AG04450 (cell line): ENCODE measurements at regions not wholly inside any gene's neighbourhood (a gene's known extent, or its start where the extent isn't known, plus 50 kb on each side); places are given as distances from the start of the nearest gene placed in this dataset.

Experiments
- CTCF ChIA-PET: fragments of 300-600, 350-600 bp; formaldehyde crosslinking; extraction: SDS; loops from one replicate; lab custom pipeline; 2022; ENCODE audit warnings: antibody characterized with exemption, inconsistent platforms; lab: Charles Lee
- POLR2A ChIA-PET: fragments of 350-600 bp; formaldehyde crosslinking; extraction: SDS; loops from one replicate; lab custom pipeline; 2021; ENCODE audit warnings: antibody characterized with exemption, inconsistent platforms; lab: Yijun Ruan, JAX
- DNase-seq: peaks from one replicate; pipeline ENCODE4 v3.0.0-alpha.2; 2011; ENCODE audit warnings: low read depth, low spot score
- H3K27ac ChIP-seq: one replicate; pipeline ENCODE4 v1.5.1; 2012; ENCODE audit warnings: low read depth, low read length, control low read depth
- H3K27me3 ChIP-seq: one replicate; pipeline ENCODE4 v1.6.0; 2012; ENCODE audit warnings: low read length; ENCODE audit not compliant: control insufficient read depth, insufficient read depth
- H3K4me3 ChIP-seq: 2 replicates; pipeline ENCODE4 v1.5.1; 2011; ENCODE audit warnings: mild to moderate bottlenecking, low read depth, low read length, control low read depth
- H3K9me3 ChIP-seq: 2 replicates; pipeline ENCODE4 v1.5.1; 2012; ENCODE audit warnings: low read length; ENCODE audit not compliant: control insufficient read depth, insufficient read depth
- CTCF ChIP-seq: IDR thresholded peaks from 2 replicates; pipeline ENCODE4 v1.5.1; 2011; ENCODE audit warnings: low read depth, low read length, control low read depth, inconsistent platforms

GRCh38 chr9:134230942-134231325 lies 66.6 kb upstream of the RNU6ATAC start:
- Histone ChIP-seq H3K27ac (no peak overlapping the region), H3K4me3 (no peak overlapping the region), H3K9me3 (no peaks in the 10 kb centered on the region; the same call in 1 of the 2 replicates), H3K27me3 (peaks cover 25% of the 10 kb centered on the region)
- ChIA-PET POLR2A (no interaction called here), CTCF (no interaction called here)
- no peak for DNase-seq
- TF ChIP-seq CTCF, result no peak

- Histone ChIP-seq H3K27me3 (peaks cover 24% of the 10 kb centered on the region), H3K27ac (no peak overlapping the region), H3K9me3 (no peaks in the 10 kb centered on the region; the same call in 1 of the 2 replicates), H3K4me3 (no peak overlapping the region)
- POLR2A ChIA-PET, result no interaction called here
- no peak for DNase-seq
- CTCF ChIA-PET, result no interaction called here
- TF ChIP-seq CTCF, result no peak
Measured at GRCh38 chr9:134231330-134231745, 67.0 kb upstream of the RNU6ATAC start.

- no peak overlapping the region for H3K4me3 ChIP-seq
- CTCF ChIA-PET, result interaction anchor here (1.3 kb wide), 1 partner anchor 86 kb away, joined by 3 read pairs; no protein-coding TSS in a partner anchor
- no peak overlapping the region for H3K27ac ChIP-seq
- no peak for TF ChIP-seq CTCF
- no peak for DNase-seq
- POLR2A ChIA-PET, result no interaction called here
- peaks cover 22% of the 10 kb centered on the region for H3K27me3 ChIP-seq
- no peaks in the 10 kb centered on the region; the same call in 1 of the 2 replicates for H3K9me3 ChIP-seq
Measured at GRCh38 chr9:134231767-134232166, 67.4 kb upstream of the RNU6ATAC start.

- Histone ChIP-seq H3K27ac (no peak overlapping the region), H3K9me3 (no peaks in the 10 kb centered on the region; the same call in 1 of the 2 replicates), H3K27me3 (peaks cover 19% of the 10 kb centered on the region), H3K4me3 (no peak overlapping the region)
- CTCF ChIA-PET, result interaction anchor here (1.3 kb wide), 1 partner anchor 85 kb away, joined by 3 read pairs; no protein-coding TSS in a partner anchor
- no peak for TF ChIP-seq CTCF
- DNase-seq, result no peak
- POLR2A ChIA-PET, result no interaction called here
Measured at GRCh38 chr9:134233022-134233421, 68.7 kb upstream of the RNU6ATAC start.

GRCh38 chr9:134234001-134234660 lies 69.8 kb upstream of the RNU6ATAC start:
- Histone ChIP-seq H3K27me3 (peaks cover 17% of the 10 kb centered on the region), H3K4me3 (no peak overlapping the region), H3K27ac (no peak overlapping the region), H3K9me3 (no peaks in the 10 kb centered on the region; the same call in 1 of the 2 replicates)
- CTCF ChIA-PET, result no interaction called here
- TF ChIP-seq CTCF, result no peak
- no peak for DNase-seq
- POLR2A ChIA-PET, result no interaction called here
